Body of pancreas (tissue), 4 donors: ENCODE measurements at regions not wholly inside any gene's neighbourhood (a gene's known extent, or its start where the extent isn't known, plus 50 kb on each side); places are given as distances from the start of the nearest gene placed in this dataset.

Experiments used
- ATAC-seq: fragments of 150-250 bp; one replicate; pipeline ENCODE4 v1.9.1; 2016
- DNase-seq, 4 donors: peaks; one replicate each; pipeline ENCODE4 v3.0.0-alpha.2; 2019
- H3K27ac ChIP-seq, 4 donors: fragments of 200-600 bp; sonication (generic); 1 replicate in 3 of 4; 2 replicates in 1 of 4; pipeline versions ENCODE4 v1.5.1 to v1.6.1; 2016 to 2019; ENCODE audit warnings: mild to moderate bottlenecking in 1 of 4, mixed read lengths in 1 of 4, moderate library complexity in 1 of 4
- H3K27me3 ChIP-seq, 2 donors: fragments of 200-600 bp; sonication (generic); one replicate each; pipeline ENCODE4 v1.6.0; 2016; ENCODE audit warnings: mild to moderate bottlenecking in 1 of 2
- H3K36me3 ChIP-seq, 2 donors: fragments of 200-600 bp; sonication (generic); replicated peaks in 1 of 2; 2 replicates each; pipeline ENCODE4 v1.5.1; 2016; ENCODE audit warnings: low read depth in 2 of 2; ENCODE audit not compliant: insufficient read depth in 1 of 2
- H3K4me1 ChIP-seq: fragments of 200-600 bp; sonication (generic); one replicate; pipeline ENCODE4 v1.6.0; 2016
- H3K4me3 ChIP-seq, 2 donors: fragments of 200-600 bp; sonication (generic); 1 replicate in 1 of 2; 2 replicates in 1 of 2; pipeline ENCODE4 v1.5.1; 2016 to 2019
- H3K9me3 ChIP-seq, 3 donors: fragments of 200-600 bp; sonication (generic); 1 replicate in 2 of 3; 2 replicates in 1 of 3; pipeline ENCODE4 v1.5.1; 2016
- CTCF ChIP-seq, 7 experiments: fragments of 450-650 bp in 4 of 7; fragments of 200-600 bp in 3 of 7; sonication (generic) in 3 of 7; IDR thresholded peaks; one replicate each; pipeline ENCODE4 v1.5.1; 2016 to 2019; ENCODE audit warnings: antibody characterized with exemption in 7 of 7
- POLR2A ChIP-seq, 3 donors: fragments of 450-650 bp; IDR thresholded peaks; one replicate each; pipeline ENCODE4 v1.6.1; 2016; ENCODE audit warnings: antibody characterized with exemption in 3 of 3, mild to moderate bottlenecking in 2 of 3
- WGBS, 2 donors: methylation state at CpG; one replicate each; pipeline ENCODE4 v1.1.5; 2017; 5-methylcytosine and 5-hydroxymethylcytosine counted together
- intact Hi-C: fragments of 100-400 bp; cut with DNase I; formaldehyde crosslinking; loops from one replicate; pipeline ENCODE4 v1.15.1; 2023

DNA sequence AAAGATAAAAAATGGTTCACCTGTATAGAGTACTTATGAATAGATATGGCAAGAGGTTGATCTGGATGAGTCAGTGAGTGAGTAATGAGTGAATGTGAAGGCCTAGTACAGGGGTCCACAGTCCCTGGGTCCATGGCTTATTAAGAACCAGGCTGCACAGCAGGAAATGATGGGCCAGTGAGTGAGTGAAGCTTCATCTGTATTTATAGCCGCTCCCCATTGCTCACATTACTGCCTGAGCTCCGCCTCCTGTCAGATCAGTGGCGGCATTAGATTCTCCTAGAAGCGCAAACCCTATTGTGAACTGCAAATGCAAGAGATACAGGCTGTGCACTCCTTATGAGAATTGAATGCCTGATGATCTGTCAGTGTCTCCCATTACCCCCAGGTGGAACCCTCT lies 307.7 kb upstream of the ZNF608 start:
- no peaks in the 10 kb centered on the region for H3K27me3 ChIP-seq
- DNase-seq (no peak), ATAC-seq (no peak)
- TF ChIP-seq POLR2A (IDR thresholded peaks at IDR 0.05): no peak
- TF ChIP-seq CTCF (IDR thresholded peaks at IDR 0.05): no peak
- no peaks in the 10 kb centered on the region for H3K4me1 ChIP-seq
- no peaks in the 10 kb centered on the region for H3K9me3 ChIP-seq
- intact Hi-C loops: no loop called here
- no peak overlapping the region for H3K4me3 ChIP-seq
- no peaks in the 10 kb centered on the region for H3K36me3 ChIP-seq
- WGBS, 2 donors: 95 to 100% methylated on average over 4 of the region's 4 CpGs
- H3K27ac ChIP-seq: no peak overlapping the region

DNA sequence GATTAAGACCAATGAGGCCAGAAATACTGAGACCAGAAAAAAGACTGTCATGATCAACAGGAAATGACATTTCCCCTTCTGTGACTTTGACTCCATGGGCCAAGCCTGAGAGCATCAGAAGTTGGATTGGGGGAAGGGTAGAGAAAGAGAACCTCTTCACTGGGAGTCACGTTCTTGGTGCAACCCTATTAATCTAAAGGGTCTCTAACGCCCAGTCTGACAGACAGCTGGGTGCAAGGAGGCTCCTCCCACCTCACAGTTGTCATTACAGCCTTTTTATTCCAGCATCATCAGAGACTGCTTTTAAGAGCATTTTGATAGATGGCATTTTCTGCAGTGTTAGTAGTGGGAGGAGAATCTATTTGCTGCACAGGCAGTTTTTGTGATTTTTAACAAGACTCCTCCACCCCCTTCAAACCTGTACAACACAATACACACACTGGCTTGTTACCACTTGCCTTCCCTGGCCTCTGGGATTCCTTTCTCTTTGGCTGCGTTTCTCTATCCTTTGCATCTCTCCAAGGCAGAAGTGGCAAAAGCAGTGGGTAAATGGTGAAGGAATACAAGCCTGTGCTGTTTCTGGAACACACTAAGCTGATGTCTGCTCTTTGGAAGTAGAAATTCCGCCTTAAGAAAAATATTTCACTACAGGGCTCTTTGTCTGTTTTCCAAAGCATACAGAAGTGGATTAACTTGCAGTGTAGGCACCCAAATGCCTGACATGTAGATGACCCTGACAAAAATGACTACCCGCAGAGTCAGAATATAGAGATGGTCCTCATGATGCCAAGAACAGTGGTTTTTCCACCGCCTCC lies 310.4 kb upstream of the ZNF608 start:
- Histone ChIP-seq H3K27me3 (no peaks in the 10 kb centered on the region), H3K4me3 (no peak overlapping the region), H3K4me1 (no peaks in the 10 kb centered on the region), H3K9me3 (no peaks in the 10 kb centered on the region), H3K27ac (no peak overlapping the region), H3K36me3 (no peaks in the 10 kb centered on the region)
- WGBS, 2 donors: 87 to 89% methylated on average over 6 of the region's 6 CpGs
- TF ChIP-seq POLR2A (IDR thresholded peaks at IDR 0.05): no peak
- TF ChIP-seq CTCF (IDR thresholded peaks at IDR 0.05): no peak
- intact Hi-C loops: no loop called here
- ATAC-seq: no peak
- no peak for DNase-seq

GRCh38 chr5:125057912-125058826 lies 311.7 kb upstream of the ZNF608 start:
- Histone ChIP-seq H3K4me3 (no peak overlapping the region), H3K4me1 (no peaks in the 10 kb centered on the region), H3K27me3 (no peaks in the 10 kb centered on the region), H3K9me3 (no peaks in the 10 kb centered on the region), H3K27ac (no peak overlapping the region), H3K36me3 (no peaks in the 10 kb centered on the region)
- WGBS, 2 donors: 59 to 60% methylated on average over 9 of the region's 9 CpGs
- intact Hi-C loops: no loop called here
- no peak for TF ChIP-seq POLR2A (IDR thresholded peaks at IDR 0.05)
- no peak for TF ChIP-seq CTCF (IDR thresholded peaks at IDR 0.05)
- no peak for DNase-seq
- no peak for ATAC-seq

DNA sequence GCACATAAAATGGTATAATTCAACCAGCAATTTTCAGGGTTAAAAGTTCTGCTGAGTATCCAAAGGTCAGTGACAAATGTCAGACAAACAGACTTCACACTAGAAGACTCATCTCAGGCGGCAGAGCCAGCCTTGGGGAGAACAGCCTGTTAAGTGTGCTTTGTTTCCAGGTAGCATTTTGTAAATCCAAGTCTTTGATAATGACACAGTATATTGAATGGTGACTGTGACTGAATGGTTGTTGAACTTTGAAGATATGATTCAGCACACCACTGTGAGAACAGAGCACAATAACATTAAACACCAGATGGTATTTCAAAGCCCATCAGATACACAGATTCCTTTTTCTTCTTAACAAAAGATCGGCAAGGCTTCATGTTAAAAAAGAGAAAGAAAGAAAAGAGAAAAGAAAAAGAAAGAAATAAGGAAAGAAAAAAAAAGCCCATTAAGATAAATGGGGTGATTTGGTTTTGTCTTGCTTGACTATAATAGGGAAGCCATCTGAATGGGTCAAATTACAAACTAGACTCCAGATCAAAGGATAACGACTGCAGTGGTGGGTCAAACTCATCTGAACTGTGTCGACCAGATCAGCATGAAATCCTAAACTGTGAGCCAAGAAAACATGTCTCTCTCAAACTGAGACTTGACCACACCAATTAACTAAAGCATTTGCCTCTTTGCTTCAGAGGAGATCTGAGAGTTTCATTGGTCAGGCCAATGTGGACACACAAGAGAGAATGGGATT lies 313.0 kb upstream of the ZNF608 start:
- Histone ChIP-seq H3K4me3 (no peak overlapping the region), H3K9me3 (no peaks in the 10 kb centered on the region), H3K27me3 (no peaks in the 10 kb centered on the region), H3K27ac (no peak overlapping the region), H3K36me3 (no peaks in the 10 kb centered on the region), H3K4me1 (no peaks in the 10 kb centered on the region)
- intact Hi-C loops: no loop called here
- no peak for DNase-seq
- WGBS, 2 donors: 54 to 67% methylated on average over 4 of the region's 4 CpGs
- TF ChIP-seq CTCF (IDR thresholded peaks at IDR 0.05): no peak
- TF ChIP-seq POLR2A (IDR thresholded peaks at IDR 0.05): no peak
- ATAC-seq: no peak
